K562 (cell line): ENCODE measurements at regions not wholly inside any gene's neighbourhood (a gene's known extent, or its start where the extent isn't known, plus 50 kb on each side); places are given as distances from the start of the nearest gene placed in this dataset.

Experiments
- ATAC-seq: fragments of 200-7000 bp; cut with Tn5 transposase; 3 replicates; pipeline ENCODE4 v1.9.1; 2020; ENCODE audit warnings: moderate library complexity
- BruUV-seq: library from RNA; stranded (reverse); fragments of 400-500 nt; replicated peaks from 2 replicates; lab custom pipeline; 2021; lab: Mats Ljungman, UMichigan
- CTCF ChIA-PET: fragments of 300-600 bp; formaldehyde crosslinking; extraction: SDS; loops from one replicate; lab custom pipeline; 2021; ENCODE audit warnings: low intra/inter-chr PET ratio; lab: Yijun Ruan, JAX
- POLR2A ChIA-PET: fragments of 300-600, 350-650 bp; sonication (Branson Sonifier 250); formaldehyde crosslinking; extraction: SDS; loops from one replicate; lab custom pipeline; 2021; ENCODE audit warnings: antibody characterized with exemption, inconsistent platforms; lab: Yijun Ruan, JAX
- DNase-seq, 4 experiments: peaks; one replicate each; pipeline versions ENCODE4 v3.0.0 to v3.0.0-alpha.2; 2011 to 2018; ENCODE audit warnings: low spot score in 3 of 4, mixed read lengths in 3 of 4; ENCODE audit errors: extremely low read depth in 1 of 4
- FAIRE-seq: peaks from 2 replicates; lab custom pipeline; 2011; peaks lifted over from hg19 to GRCh38; lab: Jason Lieb, UNC
- H2AFZ ChIP-seq: 2 replicates; pipeline ENCODE4 v1.6.0; 2011; ENCODE audit warnings: low read depth, low read length, control low read depth, inconsistent platforms
- H3K27ac ChIP-seq: fragments of 200-600 bp; 3 replicates; pipeline ENCODE4 v1.8.0; 2011; ENCODE audit warnings: low read depth, mild to moderate bottlenecking, control low read depth, inconsistent platforms, low read length, moderate library complexity, mixed read lengths; ENCODE audit errors: extremely low read depth
- H3K27me3 ChIP-seq, 2 experiments: fragments of 300-600 bp in 1 of 2; 2 replicates in 1 of 2; 3 replicates in 1 of 2; pipeline versions ENCODE4 v1.6.0 to v1.8.0; 2011; ENCODE audit warnings: inconsistent platforms in 2 of 2, low read length in 2 of 2, mild to moderate bottlenecking in 1 of 2, mixed read lengths in 1 of 2, moderate library complexity in 1 of 2; ENCODE audit not compliant: control insufficient read depth in 2 of 2, insufficient read depth in 2 of 2
- H3K36me3 ChIP-seq: fragments of 300-600 bp; 3 replicates; pipeline ENCODE4 v1.8.0; 2011; ENCODE audit warnings: mild to moderate bottlenecking, low read length, inconsistent platforms; ENCODE audit not compliant: control insufficient read depth, insufficient read depth
- H3K4me1 ChIP-seq, 2 experiments: fragments of 200-600 bp in 1 of 2; replicated peaks in 1 of 2; 2 replicates in 1 of 2; 3 replicates in 1 of 2; pipeline versions ENCODE4 v1.5.1 to v1.8.0; 2011; ENCODE audit warnings: inconsistent platforms in 2 of 2, low read length in 2 of 2, mild to moderate bottlenecking in 1 of 2, mixed read lengths in 1 of 2, moderate library complexity in 1 of 2; ENCODE audit not compliant: control insufficient read depth in 2 of 2, insufficient read depth in 2 of 2
- H3K4me2 ChIP-seq: 2 replicates; pipeline ENCODE4 v1.6.1; 2011; ENCODE audit warnings: low read length, control low read depth, inconsistent platforms, mixed read lengths; ENCODE audit not compliant: insufficient read depth
- H3K4me3 ChIP-seq: fragments of 200-600 bp; sonication (generic), shearing (Covaris generic); 2 replicates; pipeline ENCODE4 v1.5.1; 2016; ENCODE audit warnings: control low read depth, inconsistent platforms
- H3K79me2 ChIP-seq: fragments of 200-600 bp; 3 replicates; pipeline ENCODE4 v1.8.0; 2011; ENCODE audit warnings: low read length, inconsistent platforms; ENCODE audit not compliant: control insufficient read depth, insufficient read depth
- H3K9ac ChIP-seq, 2 experiments: 2 replicates each; pipeline versions ENCODE4 v1.6.0 to v1.6.1; 2011; ENCODE audit warnings: low read depth in 2 of 2, low read length in 2 of 2, control low read depth in 1 of 2, inconsistent platforms in 1 of 2, mild to moderate bottlenecking in 1 of 2, mixed read lengths in 1 of 2; ENCODE audit not compliant: insufficient read depth in 1 of 2
- H3K9me1 ChIP-seq: one replicate; pipeline ENCODE4 v1.6.0; 2011; ENCODE audit warnings: inconsistent platforms, mild to moderate bottlenecking, low read length, moderate library complexity; ENCODE audit not compliant: control insufficient read depth, insufficient read depth
- H3K9me3 ChIP-seq: replicated peaks from 2 replicates; pipeline ENCODE4 v1.5.1; 2011; ENCODE audit warnings: low read depth, low read length, inconsistent platforms; ENCODE audit not compliant: control insufficient read depth, insufficient read depth
- H4K20me1 ChIP-seq: replicated peaks from 2 replicates; pipeline ENCODE4 v1.6.1; 2011; ENCODE audit warnings: low read length, inconsistent platforms, mixed read lengths; ENCODE audit not compliant: control insufficient read depth, insufficient read depth
- ETS1 ChIP-seq: conservative IDR thresholded peaks from 2 replicates; pipeline ENCODE4 v1.6.1; 2011; ENCODE audit warnings: low read depth, mild to moderate bottlenecking, low read length; ENCODE audit not compliant: control insufficient read depth
- FOXP4 ChIP-seq: sonication (generic); formaldehyde crosslinking; IDR thresholded peaks from 2 replicates; pipeline ENCODE4 v1.8.0; 2022; ENCODE audit warnings: mild to moderate bottlenecking, missing genetic modification reagents, borderline replicate concordance
- HLTF ChIP-seq: fragments of 450-650 bp; IDR thresholded peaks from 2 replicates; pipeline ENCODE4 v1.6.1; 2016
- HMBOX1 ChIP-seq: sonication (generic); IDR thresholded peaks from 2 replicates; pipeline ENCODE4 v1.6.1; 2016
- IRF1 ChIP-seq: sonication (generic); formaldehyde crosslinking; IDR thresholded peaks from 2 replicates; pipeline ENCODE4 v1.8.0; 2022; ENCODE audit warnings: missing genetic modification reagents, mild to moderate bottlenecking, borderline replicate concordance
- KLF10 ChIP-seq: fragments of 250-450 bp; sonication (Bioruptor Pico); IDR thresholded peaks from 2 replicates; pipeline ENCODE4 v1.6.1; 2021; ENCODE audit warnings: matching md5 sums
- MTA2 ChIP-seq: fragments of 450-650 bp; IDR thresholded peaks from 2 replicates; pipeline ENCODE4 v1.6.1; 2016; ENCODE audit warnings: low read depth
- NFRKB ChIP-seq: fragments of 450-650 bp; IDR thresholded peaks from 2 replicates; pipeline ENCODE4 v1.6.1; 2016; ENCODE audit warnings: low read depth
- RCOR1 ChIP-seq, 2 experiments: IDR thresholded peaks; 2 replicates each; pipeline ENCODE4 v1.6.1; 2012; ENCODE audit warnings: low read depth in 2 of 2, low read length in 2 of 2, borderline replicate concordance in 1 of 2, improper control_type of control experiment in 1 of 2
- SRF ChIP-seq, 2 experiments: fragments of 250-450, 450-650 bp in 1 of 2; sonication (Bioruptor Pico) in 1 of 2; sonication (generic) in 1 of 2; formaldehyde crosslinking; IDR thresholded peaks; 2 replicates each; pipeline versions ENCODE4 v1.5.0 to v1.5.1; 2020 to 2022; ENCODE audit warnings: mild to moderate bottlenecking in 1 of 2, missing genetic modification reagents in 1 of 2
- U2AF1 ChIP-seq: fragments of 200-400 bp; formaldehyde crosslinking; optimal IDR thresholded peaks from 2 replicates; pipeline ENCODE3; 2017; ENCODE audit warnings: mild to moderate bottlenecking, low read depth, low read length, moderate library complexity
- ZNF282 ChIP-seq: sonication (generic); formaldehyde crosslinking; IDR thresholded peaks from 2 replicates; pipeline ENCODE4 v1.8.1; 2023; ENCODE audit warnings: missing genetic modification reagents
- ZNF436 ChIP-seq: fragments of 250-450, 450-650 bp; sonication (Bioruptor Pico); formaldehyde crosslinking; IDR thresholded peaks from 2 replicates; pipeline ENCODE4 v1.7.0; 2020; ENCODE audit warnings: mild to moderate bottlenecking
- ZNF639 ChIP-seq, 2 experiments: fragments of 200-800 bp in 1 of 2; sonication (Bioruptor generic) in 1 of 2; sonication (generic) in 1 of 2; formaldehyde crosslinking in 1 of 2; IDR thresholded peaks in 1 of 2; conservative IDR thresholded peaks in 1 of 2; 2 replicates each; pipeline versions ENCODE4 v1.5.0 to v1.6.1; 2016 to 2020; ENCODE audit warnings: missing compliant biosample characterization in 1 of 2, missing genetic modification characterization in 1 of 2, missing genetic modification reagents in 1 of 2
- ZNF780A ChIP-seq: fragments of 250-450 bp; sonication (Bioruptor Pico); IDR thresholded peaks from 2 replicates; pipeline ENCODE4 v1.5.0; 2021; ENCODE audit warnings: mild to moderate bottlenecking
- WGBS: fragments of 100-300 bp; shearing (Covaris generic); methylation state at CpG from one replicate; pipeline ENCODE4 v1.1.6; 2016; ENCODE audit warnings: low coverage, mixed read lengths; ENCODE audit not compliant: insufficient coverage; ENCODE audit errors: missing lambda C conversion rate; 5-methylcytosine and 5-hydroxymethylcytosine counted together
- in situ Hi-C: fragments of 300-500 bp; cut with MboI; formaldehyde crosslinking; loops from 4 replicates; pipeline ENCODE4 v1.15.0; 2018; ENCODE audit warnings: inconsistent platforms, mixed read lengths
- intact Hi-C: fragments of 100-400 bp; cut with micrococcal nuclease; formaldehyde crosslinking; loops from 2 replicates; pipeline ENCODE4 v1.14.2; 2022

GRCh38 chr11:128146926-128147605 lies 440.3 kb downstream of the ETS1 start:
- intact Hi-C loops: no loop called here
- FAIRE-seq: no peak

More at GRCh38 chr11:128146926-128147605, 440.3 kb downstream of the ETS1 start:
- in situ Hi-C loops: no loop called here
- ATAC-seq (no peak), DNase-seq (no peak)
- Histone ChIP-seq H3K9ac (no peak overlapping the region), H3K36me3 (no peaks in the 10 kb centered on the region), H3K27ac (no peak overlapping the region)
- CTCF ChIA-PET: no interaction called here
- POLR2A ChIA-PET: no interaction called here
- BruUV-seq: no TSS peak
- TF ChIP-seq MTA2 (no peak), KLF10 (CRISPR knock-in tag) (no peak), U2AF1 (no peak), SRF (CRISPR knock-in tag; IDR thresholded peaks at IDR 0.05) (no peak), ZNF436 (CRISPR knock-in tag) (no peak), FOXP4 (CRISPR knock-in tag) (no peak), RCOR1 (IDR thresholded peaks at IDR 0.05; ENCODE audit: borderline replicate concordance in 1 of 2, low read depth in 2 of 2, low read length in 2 of 2) (no peak), HMBOX1 (no peak), ZNF639 (CRISPR knock-in tag; conservative IDR thresholded peaks at IDR 0.05 in 1 of 2, IDR thresholded peaks at IDR 0.05 in 1 of 2) (no peak), NFRKB (no peak), HLTF (no peak), ETS1 (no peak), ZNF282 (no peak), IRF1 (CRISPR knock-in tag) (no peak), ZNF780A (CRISPR knock-in tag) (no peak)
- TF ChIP-seq, all 486 proteins: peak for 0
- Histone ChIP-seq H2AFZ (no peak overlapping the region), H4K20me1 (no peaks in the 10 kb centered on the region), H3K4me1 (no peaks in the 10 kb centered on the region), H3K27me3 (no peaks in the 10 kb centered on the region), H3K9me3 (no peaks in the 10 kb centered on the region), H3K4me2 (no peak overlapping the region), H3K9me1 (no peaks in the 10 kb centered on the region), H3K4me3 (no peak overlapping the region), H3K79me2 (no peaks in the 10 kb centered on the region)
- 0% methylated on average over 5 of the region's 5 CpGs for WGBS
